NCI-H510A treated with DMSO at 0.1 percent for 48 hours (cell line): ENCODE measurements at regions not wholly inside any gene's neighbourhood (a gene's known extent, or its start where the extent isn't known, plus 50 kb on each side); places are given as distances from the start of the nearest gene placed in this dataset.
"Not testable (repeated sequence)": the region's sequence is repeated elsewhere in the genome, so short reads cannot be mapped to it uniquely, and the experiment has no call there.

Experiments used
- DNase-seq: peaks from one replicate; lab custom pipeline; 2025; lab: John Stamatoyannopoulos, UW

- DNase-seq = no peak
These were observed 425.7 kb downstream of the SPRY2 start for GRCh38 chr13:79915114-79915811.

GRCh38 chr13:79913141-79913827 lies 427.6 kb downstream of the SPRY2 start:
- no peak for DNase-seq

DNA sequence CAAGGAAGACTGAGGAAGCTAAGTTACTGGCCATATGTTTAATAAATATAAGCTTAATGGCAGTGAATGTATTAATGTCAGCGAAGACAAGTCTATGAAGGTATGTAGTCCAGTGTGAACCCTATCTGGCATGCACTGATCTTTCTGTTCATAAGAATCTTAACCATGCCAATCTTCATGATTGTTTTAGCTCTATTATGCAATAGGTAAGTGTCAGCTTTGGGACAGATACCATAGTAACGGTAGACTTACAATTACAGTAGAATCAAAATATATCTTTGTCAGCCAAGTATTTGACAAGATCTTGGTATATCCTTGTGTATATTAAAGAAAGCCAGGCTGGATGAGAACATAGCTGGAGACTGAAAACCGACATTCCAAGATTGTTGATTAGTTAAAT lies 428.5 kb downstream of the SPRY2 start:
- DNase-seq = no peak

GRCh38 chr13:79910875-79911540 lies 429.9 kb downstream of the SPRY2 start:
- DNase-seq = no peak

GRCh38 chr13:79909644-79910043 lies 428.7 kb downstream of the NDFIP2 start:
- no peak for DNase-seq

DNA sequence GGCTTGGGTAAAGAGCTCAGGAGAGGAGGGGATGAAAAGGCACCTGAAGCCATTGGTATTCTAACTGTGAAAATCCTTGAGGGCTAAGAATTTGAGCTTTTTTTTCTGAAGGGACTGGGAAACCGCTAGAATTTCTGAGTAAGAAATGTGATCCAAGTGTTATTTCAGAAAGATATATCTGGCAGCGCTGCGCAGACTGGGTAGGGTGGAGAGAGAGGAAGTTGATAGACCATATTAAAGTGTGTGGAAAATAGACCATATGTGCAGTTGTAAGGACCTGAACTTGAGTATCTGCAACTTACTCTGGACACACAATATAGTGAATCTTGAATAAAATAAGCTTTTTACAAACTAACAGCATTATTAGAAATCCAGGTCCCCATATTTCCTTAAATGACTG lies 427.4 kb downstream of the NDFIP2 start:
- no peak for DNase-seq

- DNase-seq = no peak
These were observed 426.6 kb downstream of the NDFIP2 start for GRCh38 chr13:79907527-79907926.

GRCh38 chr13:79906345-79906744 lies 425.4 kb downstream of the NDFIP2 start:
- DNase-seq = no peak

DNA sequence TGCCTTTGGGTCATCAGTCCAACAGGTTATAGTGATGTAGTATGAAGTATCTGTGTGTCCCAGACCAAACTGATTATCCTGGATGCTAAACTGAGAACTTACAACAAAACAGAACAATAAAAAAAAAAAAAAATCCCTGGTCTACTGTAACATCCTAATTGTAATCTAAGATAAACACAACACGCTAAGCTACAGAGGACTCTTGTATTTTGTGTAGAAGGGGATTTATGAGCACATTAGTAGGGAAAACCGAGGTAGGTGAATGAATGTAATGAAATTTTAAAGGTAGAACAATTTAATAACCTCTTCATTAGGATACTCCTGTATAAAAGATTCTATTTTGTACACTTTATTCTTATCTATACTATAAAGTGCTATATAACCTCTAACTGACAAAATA lies 424.1 kb downstream of the NDFIP2 start:
- no peak for DNase-seq

DNA sequence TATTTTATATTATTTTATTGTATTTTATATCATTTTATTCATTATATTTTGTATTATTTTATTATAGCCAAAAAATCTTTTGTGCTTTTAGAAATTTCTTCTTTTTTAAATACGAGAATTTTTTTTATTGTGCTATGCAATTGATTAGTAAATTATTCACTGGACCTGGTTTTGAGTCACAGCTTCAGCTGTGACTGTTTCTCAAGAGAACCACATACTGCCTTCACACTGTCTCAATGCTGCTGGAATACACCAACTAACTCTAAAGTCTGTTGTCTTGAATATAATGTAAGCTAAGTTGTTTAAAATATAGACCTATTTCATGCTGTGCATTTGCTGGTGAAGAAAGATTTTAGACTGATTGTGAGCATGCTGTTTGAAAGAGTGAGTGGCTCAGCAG lies 423.6 kb downstream of the NDFIP2 start:
- no peak for DNase-seq

DNA sequence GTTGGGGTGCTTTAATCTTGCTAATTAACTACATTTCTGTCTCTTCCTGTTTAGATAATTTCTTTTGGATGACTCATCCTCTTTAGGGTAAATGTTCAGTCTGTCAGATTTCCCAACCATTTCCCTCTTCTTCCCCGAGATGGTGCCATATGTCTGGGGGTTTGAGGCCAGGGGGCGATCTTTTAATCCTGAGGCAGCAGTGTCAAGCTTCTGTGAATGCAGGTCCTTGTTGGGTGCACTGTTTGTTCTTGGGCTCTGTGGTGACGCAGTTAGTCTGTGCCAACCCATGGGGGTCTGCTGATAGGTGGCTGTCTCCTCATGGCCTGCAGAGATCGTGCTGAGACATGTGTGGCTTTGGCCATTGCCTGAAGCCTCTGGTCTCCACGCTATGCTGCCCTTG lies 420.4 kb downstream of the NDFIP2 start:
- no peak for DNase-seq

GRCh38 chr13:79900356-79900755 lies 419.4 kb downstream of the NDFIP2 start:
- no peak for DNase-seq

GRCh38 chr13:79898996-79899395 lies 418.0 kb downstream of the NDFIP2 start:
- no peak for DNase-seq

- DNase-seq = no peak
These were observed 417.4 kb downstream of the NDFIP2 start for GRCh38 chr13:79898202-79898826.

GRCh38 chr13:79896851-79897250 lies 415.9 kb downstream of the NDFIP2 start:
- no peak for DNase-seq

DNA sequence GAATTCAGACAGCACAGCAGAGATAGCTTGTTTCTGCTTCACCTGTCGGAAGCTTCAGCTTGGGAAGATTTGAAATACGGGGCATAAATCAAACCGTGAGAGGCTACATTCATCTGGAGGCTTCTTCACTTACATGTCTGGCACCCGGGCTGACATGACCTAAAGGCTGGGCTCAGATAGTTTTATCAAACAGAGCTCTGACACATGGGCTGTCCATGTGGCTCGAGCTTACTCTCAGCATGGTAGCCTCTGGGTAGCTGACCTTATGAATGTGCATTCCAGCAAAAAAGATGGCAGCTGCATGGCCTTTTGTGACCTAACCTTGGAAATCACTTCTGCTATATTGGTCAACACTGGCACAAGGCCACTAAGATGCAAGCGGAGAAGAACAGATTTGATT lies 414.5 kb downstream of the NDFIP2 start:
- DNase-seq = no peak

DNA sequence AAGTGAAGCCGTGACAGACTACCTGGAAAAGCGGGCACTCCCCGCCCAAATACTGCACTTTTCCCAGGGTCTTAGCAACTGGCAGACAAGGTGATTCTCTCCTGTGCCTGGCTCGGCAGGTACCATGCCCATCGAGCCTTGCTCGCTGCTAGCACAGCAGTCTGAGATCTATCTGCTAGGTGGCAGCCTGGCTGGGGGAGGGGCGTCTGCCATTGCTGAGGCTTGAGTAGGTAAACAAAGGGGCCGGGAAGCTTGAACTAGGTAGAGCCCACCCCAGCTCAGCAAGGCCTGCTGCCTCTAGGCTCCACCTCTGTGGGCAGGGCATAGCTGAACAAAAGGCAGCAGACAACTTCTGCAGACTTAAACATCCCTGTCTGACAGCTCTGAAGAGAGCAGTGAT lies 406.3 kb downstream of the NDFIP2 start:
- not testable (repeated sequence) for DNase-seq

DNA sequence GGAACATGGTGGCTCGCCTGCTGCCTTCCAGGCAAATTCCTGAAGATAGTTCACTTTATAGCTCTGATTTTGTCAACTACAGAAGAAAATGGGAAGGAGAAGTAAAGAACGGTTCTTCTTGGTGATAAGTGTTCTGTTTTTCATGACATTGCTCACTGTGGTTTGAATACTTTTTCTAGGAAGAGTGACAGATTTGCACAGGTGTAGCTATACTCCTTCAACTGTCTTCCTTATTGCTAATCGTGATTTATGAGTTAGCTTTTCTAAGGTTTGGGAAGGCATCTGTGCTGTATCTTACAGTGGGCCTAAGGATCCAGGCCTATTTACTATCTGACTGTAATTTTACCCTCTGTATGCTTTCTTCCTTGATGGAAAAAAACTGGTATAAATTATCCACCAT lies 405.6 kb downstream of the NDFIP2 start:
- DNase-seq = no peak

GRCh38 chr13:79884890-79885289 lies 403.9 kb downstream of the NDFIP2 start:
- no peak for DNase-seq

GRCh38 chr13:79883216-79883615 lies 402.3 kb downstream of the NDFIP2 start:
- DNase-seq = no peak

DNA sequence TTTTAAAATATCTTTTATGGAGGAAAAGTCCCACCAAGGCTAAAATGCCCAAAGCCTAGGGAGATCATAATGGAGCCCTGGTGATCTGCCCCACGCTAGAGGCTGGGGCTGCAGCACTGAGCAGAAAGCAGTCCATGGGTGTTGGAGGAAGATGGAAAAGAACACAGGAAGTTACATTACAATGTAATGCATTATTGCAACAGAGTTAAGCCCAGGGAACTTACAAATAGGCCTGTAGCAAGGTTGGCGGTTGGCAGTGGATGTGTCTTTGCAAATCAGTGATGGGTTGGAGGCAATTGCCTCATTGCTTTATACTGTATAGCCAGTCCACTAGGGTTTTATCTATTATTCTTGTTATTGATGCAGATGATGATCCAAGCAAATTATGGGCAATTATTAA lies 399.9 kb downstream of the NDFIP2 start:
- no peak for DNase-seq

- no peak for DNase-seq
These were observed 393.7 kb downstream of the NDFIP2 start for GRCh38 chr13:79874396-79875360.
